DMS79 (cell line): ENCODE measurements at regions not wholly inside any gene's neighbourhood (a gene's known extent, or its start where the extent isn't known, plus 50 kb on each side); places are given as distances from the start of the nearest gene placed in this dataset.

Experiments
- DNase-seq: peaks from one replicate; lab custom pipeline; 2025; lab: John Stamatoyannopoulos, UW

GRCh38 chr6:166842607-166843006, 113.7 kb downstream of the RNASET2 start:
- DNase-seq: no peak

GRCh38 chr6:166841216-166841615, 115.1 kb downstream of the RNASET2 start:
- DNase-seq: no peak

GRCh38 chr6:166839569-166839968, 116.8 kb downstream of the RNASET2 start:
- DNase-seq: no peak

- no peak for DNase-seq
These were observed 117.4 kb downstream of the RNASET2 start for GRCh38 chr6:166838987-166839386.

- DNase-seq: no peak
These were observed 119.3 kb downstream of the RNASET2 start for GRCh38 chr6:166836785-166837718.

- no peak for DNase-seq
These were observed 122.3 kb downstream of the RNASET2 start for GRCh38 chr6:166834049-166834448.

- DNase-seq: no peak
These were observed 125.4 kb downstream of the RNASET2 start for GRCh38 chr6:166830891-166831363.

GRCh38 chr6:166830185-166830890, 126.0 kb downstream of the RNASET2 start:
- DNase-seq: no peak

GRCh38 chr6:166826264-166826663, 130.1 kb downstream of the RNASET2 start:
- no peak for DNase-seq

- no peak for DNase-seq
These were observed 130.7 kb downstream of the RNASET2 start for GRCh38 chr6:166825553-166826145.

GRCh38 chr6:166824880-166825250, 131.5 kb downstream of the RNASET2 start:
- DNase-seq: no peak

GRCh38 chr6:166824146-166824879, 132.0 kb downstream of the RNASET2 start:
- no peak for DNase-seq

- no peak for DNase-seq
These were observed 133.7 kb downstream of the RNASET2 start for GRCh38 chr6:166822609-166823008.

GRCh38 chr6:166820483-166820882, 135.9 kb downstream of the RNASET2 start:
- DNase-seq: no peak

- DNase-seq: no peak
These were observed 136.3 kb downstream of the RNASET2 start for GRCh38 chr6:166820070-166820469.

- no peak for DNase-seq
These were observed 140.7 kb downstream of the RNASET2 start for GRCh38 chr6:166815629-166816028.

GRCh38 chr6:166814390-166814789, 142.0 kb downstream of the RNASET2 start:
- no peak for DNase-seq

- DNase-seq: no peak
These were observed 142.9 kb downstream of the RNASET2 start for GRCh38 chr6:166813461-166813860.

- no peak for DNase-seq
These were observed 145.5 kb downstream of the RNASET2 start for GRCh38 chr6:166810864-166811263.

- DNase-seq: no peak
These were observed 146.6 kb downstream of the RNASET2 start for GRCh38 chr6:166809721-166810120.

- no peak for DNase-seq
These were observed 149.2 kb downstream of the RNASET2 start for GRCh38 chr6:166806962-166807757.
